ENCODE measurements at regions not wholly inside any gene's neighbourhood (a gene's known extent, or its start where the extent isn't known, plus 50 kb on each side); places are given as distances from the start of the nearest gene placed in this dataset.

DNA sequence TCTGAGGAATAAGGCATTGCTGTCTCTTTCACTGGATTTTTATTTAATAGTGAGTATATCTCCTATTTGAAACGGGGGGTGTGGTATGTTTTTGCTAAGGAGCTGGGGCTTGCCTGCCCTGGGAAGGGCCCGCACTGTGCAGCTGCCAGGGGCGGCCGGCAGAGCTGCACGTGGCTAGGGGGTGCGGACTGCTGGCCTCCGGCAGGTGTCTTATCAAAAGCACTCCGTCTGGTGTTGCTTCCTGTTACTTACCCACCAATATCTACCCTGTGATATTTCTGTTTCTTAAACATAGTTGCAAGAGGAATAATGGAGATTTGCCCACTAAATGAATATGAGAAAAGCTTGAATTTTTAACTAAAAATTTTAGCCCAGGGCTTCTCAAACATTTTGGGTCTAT lies 232.0 kb downstream of the IRX1 start:
- no peak for DNase-seq

DNA sequence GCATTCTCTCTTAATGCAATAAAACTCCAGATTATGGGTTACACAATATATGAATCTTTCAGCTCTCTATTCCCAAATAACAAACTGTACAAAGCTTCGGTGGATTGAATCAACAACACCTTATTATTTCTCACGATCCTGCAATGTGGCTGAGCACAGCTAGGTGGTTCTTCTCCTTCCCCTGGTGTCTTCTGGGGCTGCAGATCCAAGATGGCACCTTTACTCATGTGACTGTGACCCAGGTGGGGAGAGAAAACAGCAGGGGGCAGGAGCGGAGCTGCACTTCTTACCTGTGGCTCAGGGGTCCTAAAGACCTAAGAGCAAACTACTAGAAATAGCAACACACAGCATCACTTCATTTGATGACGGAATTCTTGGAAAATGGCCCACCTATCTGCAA lies 233.1 kb downstream of the IRX1 start:
- DNase-seq = no peak

GRCh38 chr5:3833566-3833965 lies 237.9 kb downstream of the IRX1 start:
- DNase-seq = no peak

GRCh38 chr5:3835811-3836210 lies 240.2 kb downstream of the IRX1 start:
- no peak for DNase-seq

DNA sequence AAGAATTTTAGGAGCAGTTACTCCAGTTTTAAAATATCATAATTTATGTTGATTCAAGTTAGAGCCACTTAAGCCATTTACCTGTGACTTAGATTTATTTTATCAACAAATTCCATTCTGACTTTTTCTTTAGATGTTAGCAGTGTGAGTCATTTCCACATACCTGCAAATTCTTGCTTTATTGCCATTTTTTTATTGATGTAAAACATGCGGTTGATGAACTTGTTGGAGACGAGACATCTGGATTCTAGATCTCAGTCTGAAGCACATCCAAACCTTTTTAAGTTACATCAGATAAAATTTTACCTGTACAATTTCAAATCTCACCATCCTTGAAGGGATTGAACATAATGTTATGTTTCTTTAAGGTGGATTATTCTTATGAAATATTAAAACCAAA lies 240.9 kb downstream of the IRX1 start:
- DNase-seq = no peak

DNA sequence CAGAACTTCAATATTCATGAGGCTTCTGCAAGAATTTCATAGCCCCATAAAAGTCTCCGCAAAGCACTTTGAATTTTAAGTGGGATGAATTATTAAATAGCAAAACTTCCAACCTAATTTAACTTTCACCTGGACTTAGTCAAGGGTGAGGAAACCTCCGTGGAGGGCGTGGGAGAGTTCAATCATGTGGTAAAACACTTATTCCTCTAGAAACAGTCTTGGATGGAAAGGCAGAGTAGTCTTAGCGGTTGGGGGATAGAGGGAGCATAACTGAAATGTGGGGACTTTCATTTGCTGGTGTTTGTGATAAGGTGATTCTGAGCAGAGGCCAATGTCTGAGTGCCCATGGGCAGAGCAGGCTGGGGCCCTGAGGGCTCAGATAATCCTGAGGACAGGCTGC lies 241.9 kb downstream of the IRX1 start:
- DNase-seq = no peak

DNA sequence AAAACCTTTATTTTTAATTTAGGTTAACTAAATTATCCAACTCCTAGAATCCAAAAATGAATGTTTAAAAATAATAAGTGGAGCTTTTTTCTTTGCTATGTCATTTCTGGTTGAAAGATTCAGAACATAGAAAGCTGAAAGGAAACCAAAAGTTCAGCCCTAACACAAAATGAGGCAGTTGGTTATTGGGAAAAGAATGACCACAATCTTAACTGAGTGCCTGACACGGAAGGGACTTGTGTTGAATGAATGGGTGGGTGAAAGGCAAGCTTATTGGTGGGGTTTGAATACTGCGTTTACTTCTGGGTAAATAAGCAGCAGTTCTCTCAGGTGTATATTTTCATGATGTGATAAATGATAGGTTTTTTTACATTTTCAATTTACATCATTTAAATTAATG lies 243.5 kb downstream of the IRX1 start:
- DNase-seq = no peak

- DNase-seq = no peak
These were observed 247.0 kb downstream of the IRX1 start for GRCh38 chr5:3842591-3842990.

DNA sequence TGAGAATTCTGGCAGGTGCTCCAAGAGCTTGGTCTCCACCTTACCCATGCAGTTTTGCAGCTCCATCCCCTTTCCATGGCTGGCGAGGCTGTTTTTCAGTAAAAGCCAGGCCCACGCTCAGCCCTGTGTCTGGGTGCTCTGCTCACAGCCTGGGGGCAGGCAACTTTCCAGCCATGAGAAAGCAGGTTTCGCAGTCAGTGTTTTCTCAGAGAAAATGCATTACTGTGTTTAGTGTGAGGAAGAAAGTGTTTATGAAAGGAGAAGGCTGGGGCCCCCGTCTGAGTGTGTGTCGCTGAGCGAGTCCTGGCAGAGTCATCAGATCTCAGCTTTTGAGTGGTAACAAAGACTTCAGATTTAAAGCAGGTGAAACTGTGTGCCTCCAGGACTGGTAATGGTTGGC lies 248.1 kb downstream of the IRX1 start:
- no peak for DNase-seq

- no peak for DNase-seq
These were observed 248.6 kb downstream of the IRX1 start for GRCh38 chr5:3844266-3844665.

DNA sequence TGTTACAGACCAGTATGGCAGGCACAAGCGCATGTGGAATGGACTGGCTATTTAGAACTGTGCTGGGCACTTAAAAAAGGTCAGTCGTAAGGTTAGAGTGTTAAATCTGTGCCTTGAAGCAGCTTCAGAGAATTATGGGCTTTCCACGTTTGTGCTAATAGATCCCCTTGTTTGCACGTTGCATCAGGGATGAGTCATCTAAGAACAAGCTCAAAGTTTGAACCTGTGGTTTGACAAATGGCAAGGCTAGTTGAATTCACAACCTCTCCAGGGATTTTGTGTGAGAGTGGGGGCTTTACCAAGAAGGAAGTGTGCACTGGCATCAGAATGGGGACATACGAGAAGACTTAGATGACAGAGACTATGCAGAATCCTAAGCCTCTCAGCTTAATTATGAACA lies 249.6 kb downstream of the IRX1 start:
- no peak for DNase-seq

- DNase-seq = no peak
These were observed 256.7 kb downstream of the IRX1 start for GRCh38 chr5:3852161-3852916.

DNA sequence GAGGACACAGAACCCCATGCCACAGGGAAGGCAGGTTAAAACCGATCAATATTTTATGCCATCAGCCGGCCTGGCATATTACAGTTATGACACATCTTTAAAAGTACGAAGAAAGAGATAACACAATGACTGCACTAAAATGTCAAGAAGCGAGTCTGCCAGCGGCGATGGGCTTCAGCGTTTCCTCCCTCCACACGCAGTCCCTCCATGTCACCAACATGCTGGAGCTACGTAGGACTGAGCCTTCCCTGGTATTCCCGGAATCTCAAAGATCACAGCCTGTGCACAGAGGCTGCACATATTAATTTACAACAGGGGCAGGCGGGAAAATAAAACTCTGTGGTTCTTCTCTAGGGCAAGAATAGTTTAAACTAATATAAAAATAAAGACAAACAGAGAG lies 257.7 kb downstream of the IRX1 start:
- no peak for DNase-seq

DNA sequence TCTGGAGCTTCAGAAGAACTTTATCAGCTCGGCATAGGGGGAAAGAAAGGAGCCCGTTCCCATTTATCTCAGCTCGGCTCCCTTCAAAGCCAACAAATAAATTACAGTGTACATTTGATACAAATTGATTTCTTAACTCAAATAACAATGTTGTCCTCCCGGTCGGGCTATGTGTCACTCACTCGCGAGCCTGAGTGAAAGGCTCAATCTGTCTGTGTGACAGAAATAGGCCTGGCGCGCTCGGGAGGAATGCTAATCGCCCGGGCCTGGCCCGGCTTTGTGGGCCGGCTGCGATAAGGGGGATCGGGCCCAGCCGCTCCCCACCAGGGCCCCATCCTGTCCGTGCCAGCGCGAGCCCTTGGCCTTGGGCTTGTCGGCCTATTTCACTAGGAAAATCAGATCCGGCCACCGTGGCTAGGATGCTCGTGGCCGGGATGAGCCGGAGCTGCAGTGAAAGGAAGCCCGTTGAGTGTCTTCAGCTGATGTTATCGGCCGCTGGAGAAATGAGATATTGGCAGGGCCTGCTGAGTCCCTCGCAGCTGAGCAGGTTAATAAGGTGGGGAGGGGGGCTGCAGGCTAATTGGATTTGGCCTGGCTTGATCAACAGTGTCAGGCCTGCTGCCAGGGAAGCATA lies 258.7 kb downstream of the IRX1 start:
- DNase-seq = no peak

GRCh38 chr5:3856036-3856435 lies 260.4 kb downstream of the IRX1 start:
- DNase-seq = no peak

DNA sequence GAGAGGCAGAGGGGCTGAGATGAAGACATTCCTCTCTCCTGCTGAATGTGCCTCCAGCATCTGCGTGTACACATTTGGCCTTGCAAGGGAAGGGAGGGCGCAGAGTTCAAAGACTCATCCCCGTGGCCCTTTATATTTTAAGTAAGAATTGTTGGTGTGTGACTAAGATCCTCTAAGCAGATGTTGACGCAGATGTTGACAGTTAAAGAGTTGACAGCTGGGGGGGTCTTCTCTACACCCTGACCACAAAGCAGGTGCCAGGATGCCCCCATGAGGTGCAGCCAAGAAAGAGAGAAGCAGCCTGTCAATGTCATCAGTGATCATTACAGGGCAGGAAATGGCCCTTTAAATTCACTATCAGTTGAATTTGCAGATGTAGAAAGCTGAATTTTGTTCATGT lies 262.9 kb downstream of the IRX1 start:
- DNase-seq = no peak

GRCh38 chr5:3862906-3863305 lies 267.3 kb downstream of the IRX1 start:
- no peak for DNase-seq

DNA sequence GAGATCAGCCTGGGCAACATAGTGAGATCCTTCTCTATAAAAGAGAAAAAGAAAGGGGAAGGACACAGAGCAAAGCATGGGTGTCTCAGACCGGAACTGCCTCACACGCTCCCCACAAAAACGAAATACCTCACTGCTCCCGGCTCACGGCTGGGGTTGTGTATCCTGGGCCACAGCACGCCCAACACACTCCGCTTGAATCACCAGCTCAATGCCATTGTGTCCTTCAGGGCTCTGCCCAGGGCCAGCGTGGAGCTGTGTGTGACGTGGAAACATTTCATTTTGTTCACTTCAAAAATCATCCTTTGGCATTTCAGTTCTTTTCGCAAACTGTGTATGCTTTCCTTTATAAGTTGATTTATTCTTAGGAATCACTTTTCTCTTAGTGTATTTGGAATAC lies 279.5 kb downstream of the IRX1 start:
- DNase-seq = no peak

DNA sequence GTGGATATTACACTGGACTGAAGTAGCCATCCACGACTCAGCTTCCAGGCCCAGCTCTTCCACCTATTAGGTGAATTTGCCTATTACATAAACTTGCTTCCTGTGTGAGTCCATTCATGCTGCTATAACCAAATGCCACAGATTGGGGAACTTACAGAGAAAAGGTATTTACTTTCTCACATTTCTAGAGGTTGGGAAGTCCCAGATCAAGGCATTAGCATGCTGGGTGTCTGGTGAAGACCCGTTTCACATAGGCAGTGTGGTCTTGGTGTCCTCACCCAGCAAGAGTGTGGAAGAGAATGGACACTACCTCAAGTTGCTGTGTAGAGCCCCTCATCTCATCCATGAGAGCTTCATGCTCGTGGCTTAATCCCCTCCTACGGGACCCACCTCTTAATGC lies 282.6 kb downstream of the IRX1 start:
- no peak for DNase-seq

DNA sequence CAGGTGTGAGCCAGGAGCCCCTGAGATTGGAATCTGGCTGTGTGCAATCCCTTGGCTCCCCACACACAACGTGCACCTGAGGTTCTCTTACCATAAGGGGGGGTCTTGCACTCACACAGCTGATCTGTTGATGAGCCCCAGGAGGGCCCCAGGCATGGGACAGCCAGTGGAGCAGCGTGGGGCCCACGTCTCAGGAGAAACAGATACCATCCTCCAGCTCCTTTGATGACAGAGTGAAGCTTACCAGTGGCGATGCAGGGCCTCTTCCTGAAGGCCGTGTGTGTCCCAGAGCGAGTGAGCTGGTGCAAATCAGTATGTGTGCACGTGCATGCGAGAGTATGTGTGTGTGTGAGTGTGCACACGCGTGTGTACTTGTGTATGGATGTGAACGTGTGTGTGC lies 287.4 kb downstream of the IRX1 start:
- no peak for DNase-seq

GRCh38 chr5:3886524-3887451 lies 291.2 kb downstream of the IRX1 start:
- DNase-seq = no peak

DNA sequence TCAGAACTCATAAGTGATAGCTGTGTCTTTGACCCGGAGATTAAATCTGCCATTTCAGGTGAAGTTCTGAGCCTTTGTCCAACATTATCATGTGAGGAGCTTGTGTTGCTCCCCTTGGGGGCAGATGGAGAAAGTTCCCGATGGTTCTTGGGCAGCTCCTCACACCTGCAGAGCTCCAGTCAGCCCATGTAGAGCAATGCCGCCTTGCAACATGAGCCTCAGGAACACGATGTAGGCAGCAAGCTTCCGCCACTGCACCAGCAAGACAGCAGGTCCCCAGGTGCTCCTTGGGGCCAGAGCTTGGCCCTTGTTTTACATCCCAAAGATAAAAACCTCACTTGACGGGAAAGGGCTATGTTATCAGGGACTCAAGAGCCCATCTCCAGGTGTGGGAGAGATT lies 292.7 kb downstream of the IRX1 start:
- no peak for DNase-seq

- no peak for DNase-seq
These were observed 293.9 kb downstream of the IRX1 start for GRCh38 chr5:3889412-3890142.
